ENCODE measurements at regions not wholly inside any gene's neighbourhood (a gene's known extent, or its start where the extent isn't known, plus 50 kb on each side); places are given as distances from the start of the nearest gene placed in this dataset.
"Not testable (repeated sequence)": the region's sequence is repeated elsewhere in the genome, so short reads cannot be mapped to it uniquely, and the experiment has no call there.

DNA sequence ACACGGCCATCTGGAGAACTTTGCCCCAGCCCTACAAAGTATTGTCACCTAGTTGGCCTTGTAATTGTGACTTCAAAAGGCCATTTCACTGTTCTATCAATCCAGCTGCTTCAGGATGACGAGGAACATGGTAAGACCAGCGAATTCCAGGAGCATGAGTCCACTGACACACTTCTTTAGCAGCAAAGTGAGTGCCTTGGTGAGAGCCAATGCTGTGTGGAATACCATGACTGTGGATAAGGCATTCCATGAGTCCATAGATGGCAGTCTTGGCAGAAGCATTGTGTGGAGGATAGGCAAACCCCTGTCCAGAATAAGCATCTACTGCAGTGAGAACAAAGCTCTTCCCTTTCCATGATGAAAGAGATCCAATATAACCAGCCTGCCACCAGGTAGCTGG, 1009.1 kb upstream of the USP15 start:
- WGBS, 2 donors, result 54 to 55% methylated on average over 3 of the region's 3 CpGs
- no peak overlapping the region for H3K27ac ChIP-seq (ENCODE audit: low read depth in 2 of 2, low read length in 1 of 2)

GRCh38 chr12:61254225-61254624, 1006.0 kb upstream of the USP15 start:
- H3K4me1 ChIP-seq (ENCODE audit: control insufficient read depth in 2 of 2, insufficient read depth in 2 of 2, low read length in 1 of 2), result no peaks in the 10 kb centered on the region
- H3K36me3 ChIP-seq (ENCODE audit: control insufficient read depth in 2 of 2, insufficient read depth in 2 of 2, low read length in 1 of 2), result no peaks in the 10 kb centered on the region
- no peaks in the 10 kb centered on the region for H3K27me3 ChIP-seq (ENCODE audit: control insufficient read depth in 1 of 2, insufficient read depth in 2 of 2, low read length in 2 of 2)
- H3K4me3 ChIP-seq (ENCODE audit: low read depth in 1 of 2, low read length in 2 of 2), result no peak overlapping the region
- H3K9me3 ChIP-seq (ENCODE audit: control insufficient read depth in 2 of 2, insufficient read depth in 1 of 2, low read depth in 1 of 2, low read length in 1 of 2), result peaks cover 0 to 5% of the 10 kb centered on the region in 2 donors
- 66 to 69% methylated on average over 3 of the region's 3 CpGs for WGBS, 2 donors
- H3K27ac ChIP-seq (ENCODE audit: low read depth in 2 of 2, low read length in 1 of 2), result no peak overlapping the region

More for the DNA sequence above, 1009.1 kb upstream of the USP15 start:
- Histone ChIP-seq H3K9me3 (ENCODE audit: control insufficient read depth in 2 of 2, insufficient read depth in 1 of 2, low read depth in 1 of 2, low read length in 1 of 2) (peaks cover 0 to 5% of the 10 kb centered on the region in 2 donors), H3K36me3 (ENCODE audit: control insufficient read depth in 2 of 2, insufficient read depth in 2 of 2, low read length in 1 of 2) (no peaks in the 10 kb centered on the region), H3K27me3 (ENCODE audit: control insufficient read depth in 1 of 2, insufficient read depth in 2 of 2, low read length in 2 of 2) (no peaks in the 10 kb centered on the region), H3K4me3 (ENCODE audit: low read depth in 1 of 2, low read length in 2 of 2) (no peak overlapping the region), H3K4me1 (ENCODE audit: control insufficient read depth in 2 of 2, insufficient read depth in 2 of 2, low read length in 1 of 2) (no peaks in the 10 kb centered on the region)

DNA sequence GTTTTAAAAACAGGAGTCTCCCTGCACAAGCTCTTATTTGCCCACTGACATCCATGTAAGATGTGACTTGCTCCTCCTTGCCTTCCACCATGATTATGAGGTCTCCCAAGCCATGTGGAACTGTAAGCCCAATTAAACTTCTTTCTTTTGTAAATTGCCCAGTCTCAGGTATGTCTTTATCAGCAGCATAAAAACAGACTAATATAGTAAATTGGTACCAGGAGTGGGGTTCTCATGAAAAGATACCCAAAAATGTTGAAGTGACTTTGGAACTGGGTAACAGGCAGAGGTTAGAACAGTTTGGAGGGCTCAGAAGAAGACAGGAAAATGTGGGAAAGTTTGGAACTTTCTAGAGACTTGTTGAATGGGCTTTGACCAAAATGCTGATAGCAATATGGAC, 995.9 kb upstream of the USP15 start:
- not testable (repeated sequence) for H3K27me3 ChIP-seq (ENCODE audit: control insufficient read depth in 1 of 2, insufficient read depth in 2 of 2, low read length in 2 of 2); H3K9me3 ChIP-seq (ENCODE audit: control insufficient read depth in 2 of 2, insufficient read depth in 1 of 2, low read depth in 1 of 2, low read length in 1 of 2); H3K4me1 ChIP-seq (ENCODE audit: control insufficient read depth in 2 of 2, insufficient read depth in 2 of 2, low read length in 1 of 2); H3K27ac ChIP-seq (ENCODE audit: low read depth in 2 of 2, low read length in 1 of 2); H3K36me3 ChIP-seq (ENCODE audit: control insufficient read depth in 2 of 2, insufficient read depth in 2 of 2, low read length in 1 of 2); H3K4me3 ChIP-seq (ENCODE audit: low read depth in 1 of 2, low read length in 2 of 2)

GRCh38 chr12:61267474-61267873, 992.7 kb upstream of the USP15 start:
- Histone ChIP-seq H3K27me3 (ENCODE audit: control insufficient read depth in 1 of 2, insufficient read depth in 2 of 2, low read length in 2 of 2) (no peaks in the 10 kb centered on the region), H3K9me3 (ENCODE audit: control insufficient read depth in 2 of 2, insufficient read depth in 1 of 2, low read depth in 1 of 2, low read length in 1 of 2) (peaks cover 0 to 2% of the 10 kb centered on the region in 2 donors), H3K4me1 (ENCODE audit: control insufficient read depth in 2 of 2, insufficient read depth in 2 of 2, low read length in 1 of 2) (no peaks in the 10 kb centered on the region), H3K36me3 (ENCODE audit: control insufficient read depth in 2 of 2, insufficient read depth in 2 of 2, low read length in 1 of 2) (no peaks in the 10 kb centered on the region), H3K27ac (ENCODE audit: low read depth in 2 of 2, low read length in 1 of 2) (no peak overlapping the region), H3K4me3 (ENCODE audit: low read depth in 1 of 2, low read length in 2 of 2) (no peak overlapping the region)
- WGBS, 2 donors, result 51 to 76% methylated on average over 1 of the region's 1 CpG

DNA sequence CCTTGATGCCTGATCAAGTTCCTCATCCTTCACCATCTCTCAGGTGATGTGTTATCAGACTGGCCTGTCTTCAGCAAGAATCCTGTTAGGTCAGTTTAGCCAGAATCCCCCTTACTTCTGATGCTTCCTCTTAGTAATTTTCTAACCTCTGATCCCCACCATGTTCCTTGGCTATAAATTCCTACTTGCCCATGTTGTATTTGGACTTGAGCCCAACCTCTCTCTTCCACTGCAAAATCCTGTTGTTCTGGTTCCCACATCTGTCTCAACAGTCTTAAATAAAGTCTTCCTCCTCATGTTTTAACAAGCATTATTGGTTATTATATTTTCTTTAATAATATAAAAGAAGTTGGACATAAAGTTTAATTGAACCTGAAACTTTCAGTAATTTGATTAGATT, 987.8 kb upstream of the USP15 start:
- Histone ChIP-seq H3K27me3 (ENCODE audit: control insufficient read depth in 1 of 2, insufficient read depth in 2 of 2, low read length in 2 of 2) (no peaks in the 10 kb centered on the region), H3K36me3 (ENCODE audit: control insufficient read depth in 2 of 2, insufficient read depth in 2 of 2, low read length in 1 of 2) (no peaks in the 10 kb centered on the region), H3K9me3 (ENCODE audit: control insufficient read depth in 2 of 2, insufficient read depth in 1 of 2, low read depth in 1 of 2, low read length in 1 of 2) (no peaks in the 10 kb centered on the region), H3K4me3 (ENCODE audit: low read depth in 1 of 2, low read length in 2 of 2) (no peak overlapping the region), H3K27ac (ENCODE audit: low read depth in 2 of 2, low read length in 1 of 2) (no peak overlapping the region), H3K4me1 (ENCODE audit: control insufficient read depth in 2 of 2, insufficient read depth in 2 of 2, low read length in 1 of 2) (no peaks in the 10 kb centered on the region)

DNA sequence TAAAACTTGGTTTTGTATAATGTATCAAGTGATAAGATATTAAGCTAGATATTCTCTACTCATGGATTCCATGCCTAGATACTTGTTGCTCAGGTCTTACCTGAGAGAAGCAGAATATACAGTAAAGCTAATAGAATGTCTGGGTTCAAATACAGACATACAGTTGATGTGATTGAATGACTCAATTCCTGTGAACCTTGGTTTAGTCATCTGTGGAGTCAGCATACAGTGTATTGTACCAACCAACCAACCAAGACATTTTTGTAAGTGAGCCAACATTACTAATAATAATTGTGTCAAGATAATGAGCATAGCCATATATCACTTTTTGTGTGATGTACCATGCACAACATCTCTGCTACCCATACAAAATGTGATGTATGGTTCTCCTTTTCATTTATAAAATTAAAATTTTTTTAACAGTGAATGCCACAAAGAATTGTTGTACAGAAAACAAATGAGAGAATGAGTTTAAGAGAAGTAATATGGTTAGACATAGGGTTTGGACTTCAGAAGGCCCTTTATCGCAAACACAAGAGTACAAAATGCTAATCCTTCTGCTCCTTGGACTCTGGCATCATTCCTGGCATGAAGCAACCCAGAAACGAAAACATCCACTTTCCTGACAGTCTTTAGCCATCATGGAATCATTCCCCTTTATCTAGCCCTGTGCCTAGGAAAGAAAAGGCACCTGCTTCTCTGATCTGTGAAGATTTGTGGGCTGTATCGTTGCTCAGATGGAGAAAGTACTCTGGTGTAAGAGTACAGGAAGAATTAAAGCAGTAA, 977.2 kb upstream of the USP15 start:
- H3K9me3 ChIP-seq (ENCODE audit: control insufficient read depth in 2 of 2, insufficient read depth in 1 of 2, low read depth in 1 of 2, low read length in 1 of 2), result peaks cover 5 to 9% of the 10 kb centered on the region in 2 donors
- H3K36me3 ChIP-seq (ENCODE audit: control insufficient read depth in 2 of 2, insufficient read depth in 2 of 2, low read length in 1 of 2), result no peaks in the 10 kb centered on the region
- no peak overlapping the region for H3K27ac ChIP-seq (ENCODE audit: low read depth in 2 of 2, low read length in 1 of 2)
- no peak overlapping the region for H3K4me3 ChIP-seq (ENCODE audit: low read depth in 1 of 2, low read length in 2 of 2)
- 54 to 58% methylated on average over 3 of the region's 3 CpGs for WGBS, 2 donors
- no peaks in the 10 kb centered on the region for H3K27me3 ChIP-seq (ENCODE audit: control insufficient read depth in 1 of 2, insufficient read depth in 2 of 2, low read length in 2 of 2)
- H3K4me1 ChIP-seq (ENCODE audit: control insufficient read depth in 2 of 2, insufficient read depth in 2 of 2, low read length in 1 of 2), result no peaks in the 10 kb centered on the region

GRCh38 chr12:61290473-61290872, 969.7 kb upstream of the USP15 start:
- Histone ChIP-seq H3K27ac (ENCODE audit: low read depth in 2 of 2, low read length in 1 of 2) (no peak overlapping the region), H3K36me3 (ENCODE audit: control insufficient read depth in 2 of 2, insufficient read depth in 2 of 2, low read length in 1 of 2) (no peaks in the 10 kb centered on the region), H3K9me3 (ENCODE audit: control insufficient read depth in 2 of 2, insufficient read depth in 1 of 2, low read depth in 1 of 2, low read length in 1 of 2) (peaks cover 5 to 9% of the 10 kb centered on the region in 2 donors), H3K4me3 (ENCODE audit: low read depth in 1 of 2, low read length in 2 of 2) (no peak overlapping the region), H3K4me1 (ENCODE audit: control insufficient read depth in 2 of 2, insufficient read depth in 2 of 2, low read length in 1 of 2) (no peaks in the 10 kb centered on the region), H3K27me3 (ENCODE audit: control insufficient read depth in 1 of 2, insufficient read depth in 2 of 2, low read length in 2 of 2) (no peaks in the 10 kb centered on the region)
- WGBS, 2 donors, result 67 to 86% methylated on average over 2 of the region's 2 CpGs

GRCh38 chr12:61291647-61292046, 968.6 kb upstream of the USP15 start:
- no peak overlapping the region for H3K27ac ChIP-seq (ENCODE audit: low read depth in 2 of 2, low read length in 1 of 2)
- no peaks in the 10 kb centered on the region for H3K4me1 ChIP-seq (ENCODE audit: control insufficient read depth in 2 of 2, insufficient read depth in 2 of 2, low read length in 1 of 2)
- no peaks in the 10 kb centered on the region for H3K27me3 ChIP-seq (ENCODE audit: control insufficient read depth in 1 of 2, insufficient read depth in 2 of 2, low read length in 2 of 2)
- peaks cover 5% of the 10 kb centered on the region in 2 donors for H3K9me3 ChIP-seq (ENCODE audit: control insufficient read depth in 2 of 2, insufficient read depth in 1 of 2, low read depth in 1 of 2, low read length in 1 of 2)
- H3K36me3 ChIP-seq (ENCODE audit: control insufficient read depth in 2 of 2, insufficient read depth in 2 of 2, low read length in 1 of 2), result no peaks in the 10 kb centered on the region
- H3K4me3 ChIP-seq (ENCODE audit: low read depth in 1 of 2, low read length in 2 of 2), result no peak overlapping the region
- 86 to 89% methylated on average over 2 of the region's 2 CpGs for WGBS, 2 donors

- H3K4me1 ChIP-seq (ENCODE audit: control insufficient read depth in 2 of 2, insufficient read depth in 2 of 2, low read length in 1 of 2); H3K36me3 ChIP-seq (ENCODE audit: control insufficient read depth in 2 of 2, insufficient read depth in 2 of 2, low read length in 1 of 2); H3K27me3 ChIP-seq (ENCODE audit: control insufficient read depth in 1 of 2, insufficient read depth in 2 of 2, low read length in 2 of 2); H3K9me3 ChIP-seq (ENCODE audit: control insufficient read depth in 2 of 2, insufficient read depth in 1 of 2, low read depth in 1 of 2, low read length in 1 of 2); H3K4me3 ChIP-seq (ENCODE audit: low read depth in 1 of 2, low read length in 2 of 2); H3K27ac ChIP-seq (ENCODE audit: low read depth in 2 of 2, low read length in 1 of 2): not testable (repeated sequence)
- WGBS, 2 donors, result 94 to 95% methylated on average over 12 to 13 of the region's 13 CpGs
Measured at GRCh38 chr12:61294011-61294410, 966.2 kb upstream of the USP15 start.

DNA sequence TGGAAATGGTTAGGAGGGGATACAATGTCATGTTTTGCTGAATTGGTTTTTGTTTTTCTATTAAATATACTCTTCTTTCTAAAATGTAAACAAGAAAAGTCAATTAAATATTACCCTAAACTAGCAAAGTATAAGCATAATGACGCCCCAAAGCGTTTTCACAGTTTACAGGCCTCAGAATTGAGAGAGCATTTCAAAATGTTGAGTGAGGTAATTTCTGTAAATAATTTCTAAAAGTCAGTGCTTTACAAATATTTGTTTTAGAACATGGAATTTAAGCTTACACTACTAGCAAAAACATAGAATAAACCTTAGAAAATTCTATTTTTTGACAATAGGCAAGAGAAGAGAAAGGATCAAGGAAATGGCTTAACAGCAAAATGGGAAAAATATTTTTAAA, 958.4 kb upstream of the USP15 start:
- WGBS, 2 donors, result 59 to 76% methylated on average over 2 of the region's 2 CpGs
- no peak overlapping the region for H3K27ac ChIP-seq (ENCODE audit: low read depth in 2 of 2, low read length in 1 of 2)
- no peaks in the 10 kb centered on the region for H3K36me3 ChIP-seq (ENCODE audit: control insufficient read depth in 2 of 2, insufficient read depth in 2 of 2, low read length in 1 of 2)
- H3K27me3 ChIP-seq (ENCODE audit: control insufficient read depth in 1 of 2, insufficient read depth in 2 of 2, low read length in 2 of 2), result no peaks in the 10 kb centered on the region
- no peak overlapping the region for H3K4me3 ChIP-seq (ENCODE audit: low read depth in 1 of 2, low read length in 2 of 2)
- no peaks in the 10 kb centered on the region for H3K4me1 ChIP-seq (ENCODE audit: control insufficient read depth in 2 of 2, insufficient read depth in 2 of 2, low read length in 1 of 2)
- no peaks in the 10 kb centered on the region for H3K9me3 ChIP-seq (ENCODE audit: control insufficient read depth in 2 of 2, insufficient read depth in 1 of 2, low read depth in 1 of 2, low read length in 1 of 2)
